Cardiac muscle cell (in vitro differentiated cells and primary cell): ENCODE measurements at regions not wholly inside any gene's neighbourhood (a gene's known extent, or its start where the extent isn't known, plus 50 kb on each side); places are given as distances from the start of the nearest gene placed in this dataset.

Experiments
- DNase-seq, 2 donors: peaks; one replicate each; pipeline versions ENCODE4 v3.0.0 to v3.0.0-alpha.2; 2010 to 2017; ENCODE audit warnings: low read depth in 1 of 2, low spot score in 1 of 2
- H3K27ac ChIP-seq: fragments of 200-600 bp; sonication (generic); 2 replicates; pipeline ENCODE4 v1.5.1; 2016
- H3K27me3 ChIP-seq: fragments of 200-600 bp; sonication (generic); 2 replicates; pipeline ENCODE4 v1.6.0; 2016; ENCODE audit warnings: control low read depth
- H3K36me3 ChIP-seq: fragments of 200-600 bp; sonication (generic); 2 replicates; pipeline ENCODE4 v1.5.1; 2016; ENCODE audit warnings: control low read depth
- H3K4me1 ChIP-seq: fragments of 200-600 bp; sonication (generic); 2 replicates; pipeline ENCODE4 v1.8.1; 2017; ENCODE audit warnings: low read depth, mild to moderate bottlenecking, mixed run types
- H3K4me3 ChIP-seq: fragments of 200-600 bp; sonication (generic); 2 replicates; pipeline ENCODE4 v1.5.1; 2016; ENCODE audit warnings: mild to moderate bottlenecking
- H3K9me3 ChIP-seq: fragments of 200-600 bp; sonication (generic); 2 replicates; pipeline ENCODE4 v1.5.1; 2017; ENCODE audit warnings: low read depth, mild to moderate bottlenecking, control low read depth
- CTCF ChIP-seq: IDR thresholded peaks from 2 replicates; pipeline ENCODE4 v1.5.1; 2012; ENCODE audit warnings: low read depth, mild to moderate bottlenecking, low read length

- DNase-seq, result no peak
- H3K36me3 ChIP-seq, result no peaks in the 10 kb centered on the region
- no peak overlapping the region for H3K4me3 ChIP-seq
- no peaks in the 10 kb centered on the region for H3K27me3 ChIP-seq
- H3K9me3 ChIP-seq, result no peaks in the 10 kb centered on the region
- TF ChIP-seq CTCF, result no peak
- no peak overlapping the region for H3K27ac ChIP-seq
- H3K4me1 ChIP-seq, result no peaks in the 10 kb centered on the region
Observed at GRCh38 chr3:180199417-180199995, 162.8 kb upstream of the PEX5L start.

- no peak for DNase-seq
- TF ChIP-seq CTCF, result no peak
- Histone ChIP-seq H3K4me3 (no peak overlapping the region), H3K36me3 (no peaks in the 10 kb centered on the region), H3K9me3 (no peaks in the 10 kb centered on the region), H3K27ac (no peak overlapping the region), H3K27me3 (no peaks in the 10 kb centered on the region), H3K4me1 (no peaks in the 10 kb centered on the region)
Observed at GRCh38 chr3:180215866-180216265, 179.1 kb upstream of the PEX5L start.

GRCh38 chr3:180223268-180223667, 186.5 kb upstream of the PEX5L start:
- H3K36me3 ChIP-seq, result no peaks in the 10 kb centered on the region
- H3K9me3 ChIP-seq, result no peaks in the 10 kb centered on the region
- H3K4me1 ChIP-seq, result no peaks in the 10 kb centered on the region
- no peak for DNase-seq
- H3K27ac ChIP-seq, result no peak overlapping the region
- H3K27me3 ChIP-seq, result no peaks in the 10 kb centered on the region
- no peak overlapping the region for H3K4me3 ChIP-seq
- no peak for TF ChIP-seq CTCF

GRCh38 chr3:180229113-180229512, 192.4 kb upstream of the PEX5L start:
- Histone ChIP-seq H3K27me3 (no peaks in the 10 kb centered on the region), H3K36me3 (no peaks in the 10 kb centered on the region), H3K4me3 (no peak overlapping the region), H3K4me1 (no peaks in the 10 kb centered on the region), H3K27ac (no peak overlapping the region), H3K9me3 (no peaks in the 10 kb centered on the region)
- no peak for DNase-seq
- no peak for TF ChIP-seq CTCF

- no peak for TF ChIP-seq CTCF
- no peaks in the 10 kb centered on the region for H3K36me3 ChIP-seq
- no peak for DNase-seq
Observed at GRCh38 chr3:180239939-180240338, 203.2 kb upstream of the PEX5L start.

GRCh38 chr3:180246688-180247195, 210.0 kb upstream of the PEX5L start:
- Histone ChIP-seq H3K4me1 (no peaks in the 10 kb centered on the region), H3K4me3 (no peak overlapping the region), H3K36me3 (no peaks in the 10 kb centered on the region), H3K27me3 (no peaks in the 10 kb centered on the region), H3K27ac (no peak overlapping the region), H3K9me3 (no peaks in the 10 kb centered on the region)
- no peak for DNase-seq
- no peak for TF ChIP-seq CTCF

More at GRCh38 chr3:180239939-180240338, 203.2 kb upstream of the PEX5L start:
- H3K9me3 ChIP-seq, result no peaks in the 10 kb centered on the region
- no peaks in the 10 kb centered on the region for H3K27me3 ChIP-seq
- no peaks in the 10 kb centered on the region for H3K4me1 ChIP-seq
- no peak overlapping the region for H3K4me3 ChIP-seq
- H3K27ac ChIP-seq, result no peak overlapping the region
